SK-N-MC (cell line): ENCODE measurements at regions not wholly inside any gene's neighbourhood (a gene's known extent, or its start where the extent isn't known, plus 50 kb on each side); places are given as distances from the start of the nearest gene placed in this dataset.

Experiments used
- EZH2 ChIP-seq: fragments of 200-600 bp; sonication (generic); IDR thresholded peaks from one replicate; pipeline ENCODE4 v1.6.1; 2017; ENCODE audit warnings: antibody characterized with exemption
- POLR2AphosphoS5 ChIP-seq: IDR thresholded peaks from 2 replicates; pipeline ENCODE4 v1.6.1; 2012; ENCODE audit warnings: mild to moderate bottlenecking, low read depth, low read length, borderline replicate concordance

DNA sequence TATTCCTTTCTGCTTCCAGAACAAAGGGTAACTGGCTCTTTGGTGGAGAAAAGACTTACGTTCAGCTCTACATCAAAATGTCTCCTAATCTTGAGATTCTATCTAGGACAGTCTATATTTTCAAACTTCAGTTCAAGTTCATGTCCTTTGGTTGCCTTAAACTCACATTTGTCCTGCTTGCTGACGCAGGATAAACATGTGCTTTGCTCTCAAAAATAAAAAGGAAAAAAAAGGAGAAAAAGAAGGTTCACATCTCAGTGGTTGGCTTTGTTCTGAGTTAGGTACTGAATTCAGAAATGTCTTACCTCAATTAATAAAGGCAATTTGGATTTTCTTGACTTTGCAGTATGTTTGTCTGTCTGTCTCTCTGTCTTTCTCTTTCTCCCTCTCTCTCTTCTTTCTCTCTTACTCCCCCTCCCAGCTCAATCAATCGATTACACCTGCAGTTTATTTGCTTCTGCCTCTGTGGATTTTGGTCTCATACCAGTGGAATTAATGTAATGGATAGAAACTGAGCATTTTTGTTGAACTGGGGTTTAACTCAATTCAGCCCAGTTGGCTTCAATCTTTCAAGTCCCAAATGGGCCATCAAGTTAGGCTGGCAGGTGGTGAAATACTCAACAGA, 72.2 kb upstream of the ADRB1 start:
- TF ChIP-seq EZH2 (no peak), POLR2AphosphoS5 (no peak)
